ENCODE measurements at regions not wholly inside any gene's neighbourhood (a gene's known extent, or its start where the extent isn't known, plus 50 kb on each side); places are given as distances from the start of the nearest gene placed in this dataset.

DNA sequence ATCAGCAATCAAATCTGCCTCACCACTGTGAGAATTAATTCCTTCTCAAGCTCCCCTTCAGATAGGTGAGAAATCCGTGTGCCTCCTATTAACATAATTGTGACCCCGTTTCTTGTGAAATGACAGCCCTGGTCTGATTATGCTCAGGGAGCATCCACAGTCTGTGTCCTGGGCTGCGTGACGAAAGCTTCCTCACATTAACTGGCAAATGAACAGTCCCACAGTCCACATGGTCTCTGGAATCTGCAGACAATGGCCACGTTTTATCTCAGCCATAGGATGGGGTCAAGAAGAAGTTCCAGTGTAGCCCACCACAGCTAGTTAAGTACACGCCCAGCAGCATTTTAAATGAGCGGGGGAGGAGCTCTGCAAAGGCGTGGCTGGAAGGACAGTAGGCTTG is 229.2 kb downstream of the RPS24 start:
- DNase-seq (ENCODE audit: low read depth in 4 of 4, low spot score in 3 of 4) = no peak

DNA sequence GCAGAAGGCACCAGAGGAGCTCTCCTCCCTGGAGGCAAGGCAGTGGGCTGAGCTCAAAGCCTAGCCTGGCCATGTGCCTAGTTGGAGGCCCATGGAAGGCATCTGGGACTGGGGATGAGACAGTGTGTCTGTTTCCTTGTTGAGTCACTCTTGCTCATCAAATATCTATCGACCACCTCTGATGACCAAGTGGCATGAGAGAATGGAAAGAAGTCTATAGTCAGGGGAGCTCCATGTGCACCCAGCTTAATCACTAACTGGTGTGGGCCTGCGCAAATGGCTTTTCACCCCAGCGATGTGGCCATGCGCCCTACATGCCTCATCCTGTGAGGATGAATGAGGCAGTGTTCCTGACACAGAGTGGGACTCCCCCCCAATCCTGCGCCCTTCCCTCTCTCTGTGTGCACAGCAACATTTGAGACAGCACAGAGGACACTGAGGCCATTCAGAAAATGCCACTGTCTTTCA is 229.9 kb downstream of the RPS24 start:
- no peak for DNase-seq (ENCODE audit: low read depth in 4 of 4, low spot score in 3 of 4)

DNA sequence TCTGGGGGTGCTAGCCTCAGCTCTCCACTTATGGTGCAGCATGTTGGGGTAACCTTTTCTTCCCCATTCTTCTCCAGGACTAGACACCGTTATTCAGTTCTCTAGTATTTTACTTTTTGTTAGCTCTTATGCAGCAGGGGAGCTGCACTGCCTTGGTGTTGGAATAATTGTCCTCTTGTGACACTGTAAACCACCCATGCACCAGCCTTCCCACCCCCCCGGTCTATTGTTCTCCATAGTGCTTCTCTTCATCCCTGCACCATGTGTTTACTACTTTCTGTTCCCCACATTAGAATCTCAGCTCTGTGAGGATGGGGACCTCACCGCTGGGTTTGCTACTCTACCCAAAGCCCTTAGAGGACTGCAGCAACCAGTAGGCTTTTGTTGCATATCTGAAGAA is 230.7 kb downstream of the RPS24 start:
- DNase-seq (ENCODE audit: low read depth in 4 of 4, low spot score in 3 of 4) = no peak

DNA sequence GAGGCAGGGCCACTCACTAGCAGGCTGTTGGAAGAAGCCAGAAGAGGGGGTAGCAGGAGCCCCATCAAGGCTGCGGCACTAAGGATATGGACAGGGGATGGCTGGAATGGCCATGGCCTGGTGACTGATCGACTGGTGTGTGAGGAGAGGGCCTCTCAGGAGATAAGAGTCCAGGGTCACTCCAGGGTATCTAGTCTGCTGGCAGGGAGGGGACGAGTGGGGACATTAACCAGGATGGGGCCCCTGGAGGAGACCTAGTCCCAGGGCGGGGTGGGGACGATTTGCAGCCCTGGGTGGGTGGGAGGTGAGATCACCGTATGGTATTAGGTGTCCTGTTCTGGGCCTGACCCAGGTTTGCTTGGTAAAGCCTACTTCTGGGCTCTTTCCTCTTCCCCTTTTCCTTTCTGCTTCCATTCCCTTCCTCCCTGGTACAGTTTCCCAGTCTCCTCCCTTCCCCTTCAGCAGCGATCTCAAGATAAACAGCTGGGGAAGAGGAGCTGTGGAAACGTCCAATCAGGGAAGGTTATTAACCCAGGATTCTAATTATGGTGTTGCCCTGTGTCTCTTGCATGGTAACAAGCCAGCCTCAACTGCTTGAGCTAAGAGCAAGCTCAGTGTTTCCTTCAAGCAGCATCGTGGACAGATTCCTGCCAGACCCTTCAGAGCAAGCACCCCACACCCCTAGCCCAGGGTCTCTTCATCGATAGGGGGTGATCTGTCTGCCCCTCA is 233.2 kb downstream of the RPS24 start:
- DNase-seq (ENCODE audit: low read depth in 4 of 4, low spot score in 3 of 4) = no peak

- DNase-seq (ENCODE audit: low read depth in 4 of 4, low spot score in 3 of 4) = no peak
Observed at GRCh38 chr10:78267598-78267997, 233.9 kb downstream of the RPS24 start.

- DNase-seq (ENCODE audit: low read depth in 4 of 4, low spot score in 3 of 4) = no peak
Observed at GRCh38 chr10:78269060-78269459, 235.4 kb downstream of the RPS24 start.

GRCh38 chr10:78272329-78272728 is 238.7 kb downstream of the RPS24 start:
- no peak for DNase-seq (ENCODE audit: low read depth in 4 of 4, low spot score in 3 of 4)

GRCh38 chr10:78274491-78274890 is 240.8 kb downstream of the RPS24 start:
- no peak for DNase-seq (ENCODE audit: low read depth in 4 of 4, low spot score in 3 of 4)

- DNase-seq (ENCODE audit: low read depth in 4 of 4, low spot score in 3 of 4) = no peak
Observed at GRCh38 chr10:78276139-78276538, 242.5 kb downstream of the RPS24 start.

DNA sequence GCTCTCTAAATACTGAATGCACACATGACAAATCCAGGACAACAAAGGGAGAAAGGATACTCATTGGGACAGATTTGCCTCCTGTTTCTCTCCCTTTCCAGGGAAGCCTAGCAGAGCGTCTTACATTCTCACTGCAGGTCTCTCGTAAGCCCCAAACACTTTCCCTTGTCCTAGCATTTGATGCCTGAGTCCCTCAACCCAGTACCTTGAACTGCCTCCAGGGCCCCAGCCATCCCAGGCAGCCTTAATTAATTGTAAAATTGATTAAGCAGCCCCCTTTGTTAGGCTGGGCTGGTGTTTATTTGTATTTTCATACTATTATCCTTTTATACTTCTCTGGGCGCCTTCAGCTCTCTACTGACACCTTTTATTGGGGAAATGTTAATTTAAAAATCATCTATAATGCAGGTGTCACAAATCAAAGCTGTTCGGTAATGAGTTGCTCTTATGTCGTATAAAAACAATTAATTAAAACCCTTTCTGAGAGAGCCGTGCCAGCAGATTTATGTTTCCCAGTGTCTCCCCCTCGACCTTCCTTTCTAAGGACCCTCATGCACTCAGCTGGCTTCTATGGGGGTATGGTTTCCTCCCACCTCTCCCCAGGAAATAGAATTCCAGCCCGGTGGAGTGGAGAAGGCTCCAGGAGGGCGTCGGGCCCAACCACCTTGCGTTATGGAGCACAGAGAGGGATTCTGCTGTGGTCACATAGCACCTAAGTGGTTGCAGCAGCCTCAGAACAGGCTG is 243.8 kb downstream of the RPS24 start:
- DNase-seq (ENCODE audit: low read depth in 4 of 4, low spot score in 3 of 4) = no peak

DNA sequence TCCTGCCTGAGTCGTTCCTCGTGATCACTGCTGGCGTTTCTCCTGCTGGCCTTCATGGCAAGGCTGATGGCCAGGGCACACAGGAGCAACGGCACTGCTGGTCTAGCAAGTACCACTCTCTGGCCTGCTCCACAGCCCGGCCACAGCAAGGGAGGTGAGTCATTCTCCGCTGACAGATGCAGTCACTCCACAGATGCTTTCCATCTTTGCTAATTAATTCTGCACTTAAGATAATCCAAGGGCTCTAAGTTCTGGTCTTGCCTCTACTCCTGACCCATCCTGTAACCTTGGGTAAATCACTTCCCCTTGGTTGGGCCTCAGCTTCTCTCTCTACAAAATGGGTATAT is 244.4 kb downstream of the RPS24 start:
- no peak for DNase-seq (ENCODE audit: low read depth in 4 of 4, low spot score in 3 of 4)

DNA sequence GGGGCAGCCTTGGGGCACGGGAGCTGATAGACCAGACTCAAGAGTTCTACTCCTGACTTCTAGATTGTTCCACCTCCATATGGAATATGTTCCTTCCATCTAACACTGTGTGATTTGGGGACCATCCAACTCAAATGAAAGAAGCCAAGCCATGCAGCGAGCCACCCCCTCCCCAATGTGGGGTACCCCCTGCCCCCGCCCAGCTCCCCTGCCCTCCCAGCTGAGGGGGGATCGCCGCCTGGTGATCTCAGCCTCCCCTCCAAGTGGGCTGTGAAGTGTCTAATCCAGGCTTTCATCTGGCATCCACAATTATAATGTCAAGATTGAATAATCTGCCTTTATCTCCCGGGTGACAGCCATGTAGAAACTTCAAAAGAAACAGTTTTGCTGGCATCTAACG is 246.1 kb downstream of the RPS24 start:
- no peak for DNase-seq (ENCODE audit: low read depth in 4 of 4, low spot score in 3 of 4)

DNA sequence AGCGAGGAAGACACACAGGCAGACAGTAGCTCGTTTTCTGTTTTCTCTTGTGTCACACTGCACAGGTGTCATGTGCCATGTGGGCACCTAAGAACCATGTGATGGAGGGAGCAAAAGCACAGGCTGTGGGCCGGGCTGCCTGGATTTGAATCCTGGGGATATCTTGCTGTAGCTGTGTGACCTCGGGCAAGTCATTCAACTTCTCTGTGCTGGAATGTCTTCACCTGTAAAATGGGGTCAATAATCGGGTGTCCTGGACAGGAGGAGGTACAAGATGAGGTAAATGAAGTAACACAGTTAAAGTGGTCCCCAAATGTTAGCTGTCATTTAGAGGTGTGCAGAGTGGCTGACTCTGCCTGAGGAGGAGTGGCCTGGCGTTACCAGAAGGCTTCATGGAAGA is 246.9 kb downstream of the RPS24 start:
- DNase-seq (ENCODE audit: low read depth in 4 of 4, low spot score in 3 of 4) = no peak

- DNase-seq (ENCODE audit: low read depth in 4 of 4, low spot score in 3 of 4) = no peak
Observed at GRCh38 chr10:78281627-78282026, 248.0 kb downstream of the RPS24 start.

DNA sequence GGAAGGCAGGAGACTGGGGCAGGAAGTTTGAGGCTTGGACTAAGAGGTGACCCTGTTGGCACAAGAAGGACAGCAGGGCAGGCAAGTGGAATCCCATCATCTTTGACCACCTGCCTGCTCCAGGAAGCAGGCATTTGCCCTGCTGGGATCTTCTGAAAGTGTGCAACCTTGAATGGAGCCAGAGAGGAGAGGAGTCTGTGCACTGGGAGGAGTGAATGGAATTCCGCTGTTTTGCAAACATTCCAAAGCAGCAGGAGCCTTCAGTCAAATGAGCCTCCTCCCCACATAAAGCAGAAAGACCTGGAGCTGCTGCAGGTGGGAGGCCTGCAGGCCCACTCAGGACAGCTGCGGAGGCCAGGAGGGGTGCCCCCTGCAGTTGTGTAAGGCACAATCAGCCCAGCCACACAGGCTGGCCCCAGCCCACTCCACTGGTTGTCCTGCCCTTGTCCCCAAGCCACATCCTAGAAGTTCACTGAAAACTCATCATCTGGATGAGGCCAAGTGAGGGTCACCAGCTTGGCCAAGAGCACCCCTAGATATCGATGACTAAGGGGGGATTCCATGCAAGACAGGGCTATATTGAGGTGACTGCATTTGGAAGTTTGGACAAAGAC is 249.5 kb downstream of the RPS24 start:
- DNase-seq (ENCODE audit: low read depth in 4 of 4, low spot score in 3 of 4) = no peak

DNA sequence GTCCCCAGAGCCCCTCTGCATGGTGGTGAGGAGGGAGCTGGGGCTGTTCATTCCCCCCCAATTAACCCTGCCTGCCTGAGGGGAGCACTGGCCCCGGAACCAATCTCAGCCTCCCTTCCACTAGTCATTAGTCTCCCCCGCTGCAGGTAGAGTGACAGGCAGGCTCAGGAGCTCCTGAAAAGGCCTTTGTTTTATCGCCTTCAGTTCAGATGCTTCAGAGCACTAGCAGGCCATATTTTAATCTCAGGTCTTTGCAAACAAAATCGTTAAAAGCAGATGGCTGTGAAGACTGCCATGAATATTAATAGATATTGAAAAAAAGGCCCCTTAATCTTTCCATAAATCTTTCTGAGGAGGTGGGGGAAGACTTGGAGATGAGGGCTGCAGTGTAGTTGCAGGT is 250.7 kb downstream of the RPS24 start:
- DNase-seq (ENCODE audit: low read depth in 4 of 4, low spot score in 3 of 4) = no peak

GRCh38 chr10:78285226-78285625 is 251.6 kb downstream of the RPS24 start:
- no peak for DNase-seq (ENCODE audit: low read depth in 4 of 4, low spot score in 3 of 4)

DNA sequence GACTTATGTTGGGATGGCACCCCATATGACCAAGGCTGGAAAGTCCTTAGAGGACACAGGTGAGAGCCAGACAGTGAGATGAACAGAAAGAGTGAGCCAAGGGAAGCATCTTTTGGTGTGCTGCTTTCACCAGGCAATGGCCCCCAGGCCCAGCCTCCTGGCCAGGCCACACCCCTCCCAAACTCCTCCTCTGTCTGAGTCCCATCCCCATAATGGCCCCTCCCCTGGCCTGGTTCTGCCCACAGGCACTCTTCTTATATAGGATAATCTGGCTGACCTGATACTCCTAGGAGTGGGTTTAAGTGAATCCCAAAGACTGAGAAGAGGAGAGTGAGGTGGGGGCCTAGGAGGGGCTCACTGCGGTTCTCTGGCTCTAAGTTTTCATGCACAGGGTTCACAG is 252.5 kb downstream of the RPS24 start:
- no peak for DNase-seq (ENCODE audit: low read depth in 4 of 4, low spot score in 3 of 4)

DNA sequence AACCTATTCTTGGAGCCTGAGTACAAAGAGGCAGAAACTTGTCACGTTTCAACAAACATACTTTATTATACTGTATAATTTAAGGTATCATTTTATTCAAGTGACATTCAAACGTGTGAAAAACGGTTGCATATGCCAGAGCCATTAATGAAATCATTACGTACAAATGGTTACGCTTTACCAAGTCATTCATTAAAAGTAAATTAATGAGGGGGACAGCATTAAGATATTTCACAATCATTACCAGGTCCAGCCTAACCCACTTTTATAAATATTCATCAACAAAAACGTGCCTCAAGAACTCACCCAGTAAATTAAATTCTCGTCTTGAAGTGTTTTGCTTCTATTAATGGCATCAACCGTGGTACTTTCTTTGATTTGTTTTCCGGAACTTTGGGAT is 253.0 kb downstream of the RPS24 start:
- DNase-seq (ENCODE audit: low read depth in 4 of 4, low spot score in 3 of 4) = no peak

GRCh38 chr10:78287618-78288017 is 254.0 kb downstream of the RPS24 start:
- DNase-seq (ENCODE audit: low read depth in 4 of 4, low spot score in 3 of 4) = no peak

- no peak for DNase-seq (ENCODE audit: low read depth in 4 of 4, low spot score in 3 of 4)
Observed at GRCh38 chr10:78288663-78289062, 255.0 kb downstream of the RPS24 start.

GRCh38 chr10:78290131-78290750 is 256.6 kb downstream of the RPS24 start:
- DNase-seq (ENCODE audit: low read depth in 4 of 4, low spot score in 3 of 4) = no peak

Data from left renal pelvis (tissue), 4 donors.